Upper lobe of right lung (tissue), 1 donor: ENCODE measurements at regions not wholly inside any gene's neighbourhood (a gene's known extent, or its start where the extent isn't known, plus 50 kb on each side); places are given as distances from the start of the nearest gene placed in this dataset.

Experiments
- ATAC-seq: fragments of 200-7000 bp; cut with Tn5 transposase; one replicate; pipeline ENCODE4 v1.9.1; 2020; ENCODE audit warnings: mild to moderate bottlenecking, moderate library complexity
- DNase-seq: peaks from one replicate; pipeline ENCODE4 v3.0.0-alpha.2; 2020
- H3K27ac ChIP-seq: fragments of 200-600 bp; one replicate; pipeline ENCODE4 v1.8.0; 2022
- H3K27me3 ChIP-seq: fragments of 200-600 bp; one replicate; pipeline ENCODE4 v1.8.0; 2022; ENCODE audit warnings: mild to moderate bottlenecking
- H3K36me3 ChIP-seq: fragments of 200-600 bp; one replicate; pipeline ENCODE4 v1.8.0; 2022
- H3K4me1 ChIP-seq: fragments of 200-600 bp; one replicate; pipeline ENCODE4 v1.8.0; 2022
- H3K4me3 ChIP-seq: fragments of 200-600 bp; one replicate; pipeline ENCODE4 v1.8.0; 2022; ENCODE audit warnings: mild to moderate bottlenecking
- H3K9me3 ChIP-seq: fragments of 200-600 bp; one replicate; pipeline ENCODE4 v1.8.0; 2022
- CTCF ChIP-seq: fragments of 200-600 bp; IDR thresholded peaks from one replicate; pipeline ENCODE4 v1.8.0; 2022; ENCODE audit warnings: antibody characterized with exemption
- intact Hi-C: fragments of 100-400 bp; cut with DNase I; formaldehyde crosslinking; loops from one replicate; pipeline ENCODE4 v1.11.0; 2022
- donor health status: DM: no; HTN: yes; CAD: no; lungs with severe emphysema.

DNA sequence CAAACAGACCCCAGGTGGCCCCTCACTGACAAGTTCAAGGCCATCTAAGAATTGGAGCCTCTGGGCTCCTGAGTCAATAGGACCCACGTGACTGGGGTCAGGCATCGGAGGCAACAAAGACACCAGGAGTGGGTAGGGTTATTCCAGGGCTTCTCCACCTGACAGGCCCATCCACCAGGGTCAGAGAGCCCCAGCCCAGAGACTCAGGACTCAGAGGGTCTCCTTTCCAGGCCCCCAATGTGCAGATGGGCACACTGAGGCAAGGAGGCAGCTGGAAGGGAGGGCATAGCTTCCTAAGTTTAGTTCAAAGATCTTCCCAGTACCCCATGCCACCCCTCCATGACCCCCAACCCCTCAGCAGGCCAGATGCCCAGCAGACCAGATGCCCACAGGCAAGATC is 388.6 kb downstream of the MATN1 start:
- H3K4me3 ChIP-seq = no peak overlapping the region
- intact Hi-C loops = no loop called here
- no peaks in the 10 kb centered on the region for H3K36me3 ChIP-seq
- TF ChIP-seq CTCF = no peak
- ATAC-seq (no peak), DNase-seq (no peak)
- H3K27ac ChIP-seq = no peak overlapping the region
- H3K9me3 ChIP-seq = no peaks in the 10 kb centered on the region
- no peaks in the 10 kb centered on the region for H3K4me1 ChIP-seq
- H3K27me3 ChIP-seq = peaks cover 3% of the 10 kb centered on the region

GRCh38 chr1:30332116-30333094 is 391.0 kb downstream of the MATN1 start:
- ATAC-seq = no peak
- Histone ChIP-seq H3K9me3 (no peaks in the 10 kb centered on the region), H3K4me1 (no peaks in the 10 kb centered on the region), H3K27me3 (peaks cover 9% of the 10 kb centered on the region), H3K36me3 (no peaks in the 10 kb centered on the region), H3K27ac (no peak overlapping the region), H3K4me3 (no peak overlapping the region)
- no peak for TF ChIP-seq CTCF
- DNase-seq = no peak
- intact Hi-C loops = no loop called here

DNA sequence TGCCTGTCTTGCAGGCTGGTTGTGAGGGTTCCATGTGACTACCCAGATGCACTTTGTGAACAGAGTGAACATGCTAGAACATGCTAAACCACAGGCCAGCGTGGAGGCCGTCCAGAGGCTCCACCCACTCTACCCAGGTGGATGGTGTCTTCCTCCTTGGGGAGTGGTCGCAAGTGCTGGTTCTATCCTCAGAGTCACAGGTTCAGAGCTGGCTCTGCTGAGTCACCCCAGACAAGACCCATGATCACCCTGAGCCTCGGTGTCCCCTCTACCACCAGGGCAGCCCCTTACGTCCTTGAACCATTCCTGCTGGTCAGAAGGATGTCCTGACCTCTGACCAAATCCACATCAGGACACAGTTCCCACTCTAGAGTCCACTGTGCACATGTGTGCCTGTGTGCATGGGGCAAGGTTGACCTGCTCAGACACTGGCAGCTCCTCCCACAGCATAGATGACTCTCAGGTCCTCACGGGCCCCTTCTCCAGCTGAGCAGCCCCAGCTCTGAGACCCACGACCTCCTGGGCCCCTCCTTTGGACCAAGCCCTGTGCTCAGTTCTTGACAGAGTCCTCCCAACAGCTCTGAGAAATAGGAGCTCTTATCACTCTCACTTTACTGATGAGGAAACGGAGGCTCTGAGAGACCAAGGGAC is 391.8 kb downstream of the MATN1 start:
- DNase-seq (no peak), ATAC-seq (no peak)
- Histone ChIP-seq H3K9me3 (no peaks in the 10 kb centered on the region), H3K4me1 (no peaks in the 10 kb centered on the region), H3K36me3 (no peaks in the 10 kb centered on the region), H3K27ac (no peak overlapping the region), H3K27me3 (peaks cover 9% of the 10 kb centered on the region), H3K4me3 (no peak overlapping the region)
- intact Hi-C loops = no loop called here
- TF ChIP-seq CTCF = no peak

GRCh38 chr1:30330644-30331043 is 392.7 kb downstream of the MATN1 start:
- Histone ChIP-seq H3K4me1 (no peaks in the 10 kb centered on the region), H3K9me3 (no peaks in the 10 kb centered on the region), H3K27ac (no peak overlapping the region), H3K27me3 (peaks cover 9% of the 10 kb centered on the region), H3K36me3 (no peaks in the 10 kb centered on the region), H3K4me3 (no peak overlapping the region)
- no peak for ATAC-seq
- intact Hi-C loops = no loop called here
- TF ChIP-seq CTCF = no peak
- no peak for DNase-seq

DNA sequence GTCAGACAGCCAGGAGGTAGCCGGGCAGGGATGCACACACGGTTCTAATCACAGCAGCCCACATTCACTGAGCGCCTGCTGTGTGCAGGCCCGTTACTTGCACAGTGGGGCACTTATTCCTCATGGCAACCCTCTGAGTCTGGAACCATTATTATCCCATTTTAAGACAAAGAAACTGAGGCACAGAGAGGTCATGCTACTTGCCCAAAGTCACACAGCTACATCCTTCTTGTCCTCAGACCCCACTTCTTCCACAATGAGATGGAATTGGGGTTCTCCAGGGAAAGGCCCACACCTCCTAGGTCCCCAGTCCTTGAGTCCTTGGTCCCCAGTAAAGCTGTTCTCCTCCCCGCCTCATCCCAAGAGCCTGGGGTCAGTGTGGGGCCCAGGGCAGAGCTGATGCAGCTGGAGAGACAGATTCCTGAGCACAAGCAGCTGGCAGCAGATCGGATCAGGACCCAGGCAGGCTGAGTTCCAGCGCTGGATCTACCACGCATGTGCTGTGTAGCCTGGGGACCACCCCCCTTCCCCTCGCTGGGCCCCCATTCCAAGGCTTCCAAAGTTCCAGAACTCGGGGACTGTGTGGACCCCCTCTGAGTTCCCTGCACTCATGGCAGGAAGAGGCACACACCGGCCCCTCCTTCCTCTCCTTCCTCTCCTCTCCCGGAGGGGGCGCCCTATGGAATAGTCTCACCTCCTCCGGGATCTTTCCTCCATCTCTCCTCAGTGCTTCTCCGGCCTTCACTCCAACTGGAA is 393.4 kb downstream of the MATN1 start:
- DNase-seq = no peak
- Histone ChIP-seq H3K4me3 (no peak overlapping the region), H3K27ac (no peak overlapping the region), H3K4me1 (no peaks in the 10 kb centered on the region), H3K36me3 (no peaks in the 10 kb centered on the region), H3K9me3 (no peaks in the 10 kb centered on the region), H3K27me3 (peaks cover 9% of the 10 kb centered on the region)
- intact Hi-C loops = no loop called here
- no peak for ATAC-seq
- no peak for TF ChIP-seq CTCF
